Endothelial cell of umbilical vein (primary cell): ENCODE measurements at regions not wholly inside any gene's neighbourhood (a gene's known extent, or its start where the extent isn't known, plus 50 kb on each side); places are given as distances from the start of the nearest gene placed in this dataset.

Source experiments
- BruUV-seq: library from RNA; stranded (reverse); fragments of 400-500 nt; replicated peaks from 2 replicates; lab custom pipeline; 2021; lab: Mats Ljungman, UMichigan
- CTCF ChIA-PET: fragments of 300-600, 350-600 bp; sonication (Branson Sonifier 250); formaldehyde crosslinking; loops from one replicate; lab custom pipeline; 2021; ENCODE audit warnings: antibody characterized with exemption, inconsistent platforms; lab: Charles Lee
- POLR2A ChIA-PET: fragments of 300-600, 350-600 bp; sonication (Branson Sonifier 250); formaldehyde crosslinking; loops from one replicate; lab custom pipeline; 2021; ENCODE audit warnings: antibody characterized with exemption, inconsistent platforms; lab: Charles Lee
- DNase-seq: peaks from one replicate; pipeline ENCODE4 v3.0.0-alpha.2; 2011; ENCODE audit warnings: low read depth, low spot score
- FAIRE-seq: peaks from 2 replicates; lab custom pipeline; 2011; peaks lifted over from hg19 to GRCh38; lab: Jason Lieb, UNC
- H2AFZ ChIP-seq: 2 replicates; pipeline ENCODE4 v1.6.0; 2012; ENCODE audit warnings: low read depth, low read length, control low read depth, inconsistent platforms
- H3K27ac ChIP-seq: 2 replicates; pipeline ENCODE4 v1.5.1; 2011; ENCODE audit warnings: low read depth, mild to moderate bottlenecking, control low read depth, low read length, moderate library complexity; ENCODE audit not compliant: insufficient read depth
- H3K27me3 ChIP-seq, 2 experiments: 2 replicates each; pipeline versions ENCODE4 v1.6.0 to v1.6.1; 2011; ENCODE audit warnings: low read length in 2 of 2, mixed read lengths in 1 of 2; ENCODE audit not compliant: control insufficient read depth in 2 of 2, insufficient read depth in 2 of 2
- H3K36me3 ChIP-seq, 2 experiments: 2 replicates in 1 of 2; 3 replicates in 1 of 2; pipeline ENCODE4 v1.5.1; 2011; ENCODE audit warnings: low read length in 2 of 2, mild to moderate bottlenecking in 1 of 2, moderate library complexity in 1 of 2; ENCODE audit not compliant: control insufficient read depth in 2 of 2, insufficient read depth in 2 of 2; ENCODE audit errors: extremely low read depth in 1 of 2
- H3K4me1 ChIP-seq: 3 replicates; pipeline ENCODE4 v1.5.1; 2011; ENCODE audit warnings: mild to moderate bottlenecking, low read length; ENCODE audit not compliant: control insufficient read depth, insufficient read depth; ENCODE audit errors: extremely low read depth
- H3K4me2 ChIP-seq: 2 replicates; pipeline ENCODE4 v1.6.1; 2011; ENCODE audit warnings: low read length, control low read depth, mixed read lengths; ENCODE audit not compliant: insufficient read depth
- H3K4me3 ChIP-seq, 3 experiments: fragments of 200-600 bp in 1 of 3; sonication (generic), shearing (Covaris generic) in 1 of 3; replicated peaks in 1 of 3; 2 replicates each; pipeline ENCODE4 v1.5.1; 2011 to 2016; ENCODE audit warnings: control low read depth in 3 of 3, low read length in 3 of 3, mild to moderate bottlenecking in 2 of 3, inconsistent platforms in 1 of 3, low read depth in 1 of 3, moderate library complexity in 1 of 3; ENCODE audit not compliant: insufficient read depth in 1 of 3
- H3K79me2 ChIP-seq: 2 replicates; pipeline ENCODE4 v1.6.0; 2012; ENCODE audit warnings: low read length, inconsistent platforms; ENCODE audit not compliant: control insufficient read depth, insufficient read depth
- H3K9ac ChIP-seq: replicated peaks from 2 replicates; pipeline ENCODE3; 2011; ENCODE audit warnings: low read length, control low read depth; ENCODE audit not compliant: insufficient read depth; ENCODE audit errors: extremely low read depth
- H3K9me1 ChIP-seq: replicated peaks from 3 replicates; pipeline ENCODE4 v1.6.0; 2011; ENCODE audit warnings: mild to moderate bottlenecking, low read length; ENCODE audit not compliant: control insufficient read depth, insufficient read depth; ENCODE audit errors: extremely low read depth
- H3K9me3 ChIP-seq: replicated peaks from 2 replicates; pipeline ENCODE4 v1.5.1; 2012; ENCODE audit warnings: low read length, inconsistent platforms; ENCODE audit not compliant: control insufficient read depth, insufficient read depth
- H4K20me1 ChIP-seq: replicated peaks from 2 replicates; pipeline ENCODE3; 2011; ENCODE audit warnings: mild to moderate bottlenecking, low read length; ENCODE audit not compliant: control insufficient read depth, insufficient read depth; ENCODE audit errors: extremely low read depth
- EZH2 ChIP-seq: IDR thresholded peaks from 2 replicates; pipeline ENCODE4 v1.6.1; 2012; ENCODE audit warnings: borderline replicate concordance, low read depth, mild to moderate bottlenecking, moderate library complexity, low read length, inconsistent platforms; ENCODE audit not compliant: severe bottlenecking
- MYC ChIP-seq: IDR thresholded peaks from one replicate; pipeline ENCODE4 v1.6.1; 2011; ENCODE audit warnings: mild to moderate bottlenecking, low read depth, low read length
- POLR2A ChIP-seq: IDR thresholded peaks from 2 replicates; pipeline ENCODE4 v1.6.1; 2012; ENCODE audit warnings: low read depth, mild to moderate bottlenecking, control low read depth, low read length
- POLR2AphosphoS5 ChIP-seq: IDR thresholded peaks from 2 replicates; pipeline ENCODE4 v1.6.1; 2012; ENCODE audit warnings: low read depth, mild to moderate bottlenecking, control low read depth, low read length, moderate library complexity; ENCODE audit not compliant: insufficient read depth
- dilution Hi-C: fragments of 300-500 bp; cut with MboI; formaldehyde crosslinking; loops from one replicate; pipeline ENCODE4 v1.15.0; 2019; ENCODE audit warnings: low sequenced_read_pairs; ENCODE audit not compliant: extremely low pct_ligation_motif_present
- intact Hi-C: fragments of 100-400 bp; cut with micrococcal nuclease; formaldehyde crosslinking; loops from one replicate; pipeline ENCODE4 v1.10.0; 2022
- TF ChIP-seq, protein P1 (sequence below), 2 donors: IDR thresholded peaks; 1 replicate in 1 of 2; 2 replicates in 1 of 2; pipeline ENCODE4 v1.5.1; 2011; ENCODE audit warnings: low read length in 2 of 2, mild to moderate bottlenecking in 2 of 2, moderate library complexity in 2 of 2, control low read depth in 1 of 2, inconsistent platforms in 1 of 2, low read depth in 1 of 2; ENCODE audit not compliant: insufficient read depth in 1 of 2; ENCODE audit errors: extremely low read depth in 1 of 2

DNA sequence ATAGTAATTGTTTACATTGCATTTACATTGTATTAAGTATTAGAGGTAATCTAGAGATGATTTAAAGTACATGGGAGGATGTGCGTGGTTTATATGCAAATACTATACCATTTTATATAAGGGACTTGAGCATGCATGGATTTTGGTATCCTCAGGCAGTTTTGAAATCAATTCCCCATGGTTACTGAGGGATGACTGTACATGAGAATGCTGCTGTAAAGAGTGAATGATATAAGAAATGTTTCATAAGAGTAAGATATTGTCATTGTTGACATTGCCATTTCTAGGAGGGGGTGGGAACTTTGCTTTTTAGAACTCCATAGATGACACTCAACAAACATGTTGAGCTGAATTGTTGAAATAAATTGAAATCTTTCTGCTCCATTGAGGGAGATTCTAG, 185.0 kb downstream of the SEMA6A start:
- Histone ChIP-seq H3K79me2 (no peaks in the 10 kb centered on the region), H3K4me3 (no peak overlapping the region), H2AFZ (no peak overlapping the region), H3K36me3 (no peaks in the 10 kb centered on the region), H3K27ac (no peak overlapping the region), H3K9me3 (no peaks in the 10 kb centered on the region), H4K20me1 (no peaks in the 10 kb centered on the region), H3K4me2 (no peak overlapping the region), H3K4me1 (peaks cover 17% of the 10 kb centered on the region), H3K9ac (no peak overlapping the region), H3K9me1 (no peaks in the 10 kb centered on the region), H3K27me3 (no peaks in the 10 kb centered on the region)
- CTCF ChIA-PET, result no interaction called here
- no peak for TF ChIP-seq MYC
- TF ChIP-seq, protein P1, sequence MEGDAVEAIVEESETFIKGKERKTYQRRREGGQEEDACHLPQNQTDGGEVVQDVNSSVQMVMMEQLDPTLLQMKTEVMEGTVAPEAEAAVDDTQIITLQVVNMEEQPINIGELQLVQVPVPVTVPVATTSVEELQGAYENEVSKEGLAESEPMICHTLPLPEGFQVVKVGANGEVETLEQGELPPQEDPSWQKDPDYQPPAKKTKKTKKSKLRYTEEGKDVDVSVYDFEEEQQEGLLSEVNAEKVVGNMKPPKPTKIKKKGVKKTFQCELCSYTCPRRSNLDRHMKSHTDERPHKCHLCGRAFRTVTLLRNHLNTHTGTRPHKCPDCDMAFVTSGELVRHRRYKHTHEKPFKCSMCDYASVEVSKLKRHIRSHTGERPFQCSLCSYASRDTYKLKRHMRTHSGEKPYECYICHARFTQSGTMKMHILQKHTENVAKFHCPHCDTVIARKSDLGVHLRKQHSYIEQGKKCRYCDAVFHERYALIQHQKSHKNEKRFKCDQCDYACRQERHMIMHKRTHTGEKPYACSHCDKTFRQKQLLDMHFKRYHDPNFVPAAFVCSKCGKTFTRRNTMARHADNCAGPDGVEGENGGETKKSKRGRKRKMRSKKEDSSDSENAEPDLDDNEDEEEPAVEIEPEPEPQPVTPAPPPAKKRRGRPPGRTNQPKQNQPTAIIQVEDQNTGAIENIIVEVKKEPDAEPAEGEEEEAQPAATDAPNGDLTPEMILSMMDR (IDR thresholded peaks at IDR 0.05; ENCODE audit: extremely low read depth in 1 of 2, insufficient read depth in 1 of 2, low read depth in 1 of 2, low read length in 2 of 2), result no peak
- no peak for TF ChIP-seq EZH2
- no peak for TF ChIP-seq POLR2AphosphoS5
- TF ChIP-seq POLR2A, result no peak
- DNase-seq, result no peak
- intact Hi-C loops, result loop anchor here (5.0 kb wide), 1 partner anchor 252 kb away; no protein-coding TSS in a partner anchor
- dilution Hi-C loops, result no loop called here
- POLR2A ChIA-PET, result no interaction called here
- BruUV-seq, result no TSS peak
- FAIRE-seq, result no peak
